HG03520 (cell line): ENCODE measurements at regions not wholly inside any gene's neighbourhood (a gene's known extent, or its start where the extent isn't known, plus 50 kb on each side); places are given as distances from the start of the nearest gene placed in this dataset.
"Not testable (repeated sequence)": the region's sequence is repeated elsewhere in the genome, so short reads cannot be mapped to it uniquely, and the experiment has no call there.

Source experiments
- ATAC-seq: cut with Tn5 transposase; IDR thresholded peaks from one replicate; pipeline ENCODE4 v1.9.1; 2021; ENCODE audit warnings: mild to moderate bottlenecking, moderate library complexity; ENCODE audit not compliant: unreplicated experiment

GRCh38 chr18:78787751-78788150 lies 191.9 kb upstream of the SALL3 start:
- no peak for ATAC-seq

- ATAC-seq: no peak
Observed at GRCh38 chr18:78788161-78788560, 191.5 kb upstream of the SALL3 start.

GRCh38 chr18:78789850-78790249 lies 189.8 kb upstream of the SALL3 start:
- ATAC-seq: no peak

GRCh38 chr18:78790511-78790910 lies 189.1 kb upstream of the SALL3 start:
- ATAC-seq: no peak

- no peak for ATAC-seq
Observed at GRCh38 chr18:78790960-78791359, 188.7 kb upstream of the SALL3 start.

- ATAC-seq: no peak
Observed at GRCh38 chr18:78792094-78792493, 187.5 kb upstream of the SALL3 start.

GRCh38 chr18:78792736-78793135 lies 186.9 kb upstream of the SALL3 start:
- no peak for ATAC-seq

GRCh38 chr18:78793313-78794070 lies 186.1 kb upstream of the SALL3 start:
- no peak for ATAC-seq

- ATAC-seq: no peak
Observed at GRCh38 chr18:78794071-78794430, 185.6 kb upstream of the SALL3 start.

GRCh38 chr18:78796693-78797455 lies 182.7 kb upstream of the SALL3 start:
- ATAC-seq: no peak

- ATAC-seq: no peak
Observed at GRCh38 chr18:78797499-78797898, 182.1 kb upstream of the SALL3 start.

- ATAC-seq: no peak
Observed at GRCh38 chr18:78798402-78799175, 181.0 kb upstream of the SALL3 start.

GRCh38 chr18:78799382-78800089 lies 180.1 kb upstream of the SALL3 start:
- no peak for ATAC-seq

GRCh38 chr18:78800102-78800851 lies 179.3 kb upstream of the SALL3 start:
- not testable (repeated sequence) for ATAC-seq

- ATAC-seq: no peak
Observed at GRCh38 chr18:78801011-78801410, 178.6 kb upstream of the SALL3 start.

- no peak for ATAC-seq
Observed at GRCh38 chr18:78803104-78803503, 176.5 kb upstream of the SALL3 start.

GRCh38 chr18:78804206-78805030 lies 175.2 kb upstream of the SALL3 start:
- no peak for ATAC-seq

GRCh38 chr18:78805840-78806239 lies 173.8 kb upstream of the SALL3 start:
- no peak for ATAC-seq

GRCh38 chr18:78807668-78808067 lies 171.9 kb upstream of the SALL3 start:
- no peak for ATAC-seq
